ENCODE measurements at regions not wholly inside any gene's neighbourhood (a gene's known extent, or its start where the extent isn't known, plus 50 kb on each side); places are given as distances from the start of the nearest gene placed in this dataset.

DNA sequence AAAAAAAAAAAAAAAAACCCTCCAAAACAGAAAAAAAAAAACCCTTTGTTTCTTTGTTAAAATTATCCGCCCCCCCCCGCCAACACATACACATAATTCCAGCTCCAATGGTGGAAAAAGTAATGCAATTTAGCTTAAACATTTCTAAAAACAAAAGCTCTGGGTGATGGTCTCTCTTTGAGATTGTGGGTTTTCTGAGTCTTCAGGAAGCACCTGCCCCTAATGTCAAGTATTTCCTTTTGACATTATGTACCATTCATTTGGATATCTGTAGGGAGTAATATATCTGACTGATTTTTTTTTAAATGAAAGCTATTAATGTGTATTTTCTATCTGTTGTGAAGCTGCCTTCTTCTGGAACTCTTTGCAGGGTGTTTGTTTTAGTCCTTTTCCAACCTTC lies 389.7 kb downstream of the TAF11L14 start:
- BruUV-seq (replicated peaks), result no TSS peak
- ChIA-PET POLR2A (interaction anchor here (0.6 kb wide), 1 partner anchor 17 kb away, joined by 5 read pairs; no protein-coding TSS in a partner anchor), CTCF (no interaction called here)
- H3K36me3 ChIP-seq (ENCODE audit: control insufficient read depth, insufficient read depth, low read length), result no peaks in the 10 kb centered on the region
- no peak for DNase-seq
- H3K9me3 ChIP-seq, result no peaks in the 10 kb centered on the region
- H3K27me3 ChIP-seq (replicated peaks; ENCODE audit: control insufficient read depth, insufficient read depth, low read length), result no peaks in the 10 kb centered on the region
- Mint-ChIP-seq H3K4me3 (ENCODE audit: unreplicated experiment) (no peak overlapping the region), H3K27ac (ENCODE audit: unreplicated experiment) (no peak overlapping the region), H3K36me3 (ENCODE audit: insufficient read depth, unreplicated experiment) (no peaks in the 10 kb centered on the region), H3K4me1 (ENCODE audit: low read depth, unreplicated experiment) (no peaks in the 10 kb centered on the region), H3K27me3 (ENCODE audit: insufficient read depth, unreplicated experiment) (no peaks in the 10 kb centered on the region), H3K9me3 (ENCODE audit: unreplicated experiment) (no peaks in the 10 kb centered on the region)
- intact Hi-C loops (cut with micrococcal nuclease; ENCODE audit: unreplicated experiment), result no loop called here
- H3K4me3 ChIP-seq (ENCODE audit: low read depth, low read length), result no peak overlapping the region
- no peak for TF ChIP-seq CTCF (IDR thresholded peaks at IDR 0.05; ENCODE audit: insufficient read depth in 1 of 2, low read depth in 1 of 2, low read length in 1 of 2, severe bottlenecking in 1 of 2, unreplicated experiment in 1 of 2)
- no peaks in the 10 kb centered on the region for H3K4me1 ChIP-seq

DNA sequence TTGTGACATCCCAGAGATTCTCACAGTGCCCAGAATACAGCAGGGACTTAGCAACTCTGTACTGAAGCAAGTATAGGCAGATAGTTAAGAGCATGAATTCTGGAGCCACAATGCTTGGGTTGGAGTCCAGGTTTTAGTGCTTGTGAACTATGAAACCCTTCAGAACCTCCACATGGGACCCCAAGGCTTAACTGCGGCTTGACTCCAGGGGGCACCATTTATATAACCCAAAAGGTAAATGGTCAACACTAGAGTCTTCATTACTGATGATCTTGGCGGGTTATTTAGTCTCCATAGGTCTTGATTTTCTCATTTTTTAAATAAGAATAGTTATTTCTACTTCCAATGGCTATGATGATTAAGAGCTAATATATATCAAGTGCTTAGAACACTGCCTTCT lies 390.3 kb downstream of the TAF11L14 start:
- Histone ChIP-seq H3K27me3 (replicated peaks; ENCODE audit: control insufficient read depth, insufficient read depth, low read length) (no peaks in the 10 kb centered on the region), H3K9me3 (no peaks in the 10 kb centered on the region), H3K4me1 (no peaks in the 10 kb centered on the region), H3K36me3 (ENCODE audit: control insufficient read depth, insufficient read depth, low read length) (no peaks in the 10 kb centered on the region), H3K4me3 (ENCODE audit: low read depth, low read length) (no peak overlapping the region)
- intact Hi-C loops (cut with micrococcal nuclease; ENCODE audit: unreplicated experiment), result no loop called here
- Mint-ChIP-seq H3K36me3 (ENCODE audit: insufficient read depth, unreplicated experiment) (no peaks in the 10 kb centered on the region), H3K4me1 (ENCODE audit: low read depth, unreplicated experiment) (no peaks in the 10 kb centered on the region), H3K27me3 (ENCODE audit: insufficient read depth, unreplicated experiment) (no peaks in the 10 kb centered on the region), H3K9me3 (ENCODE audit: unreplicated experiment) (no peaks in the 10 kb centered on the region), H3K27ac (ENCODE audit: unreplicated experiment) (no peak overlapping the region), H3K4me3 (ENCODE audit: unreplicated experiment) (no peak overlapping the region)
- POLR2A ChIA-PET, result no interaction called here
- TF ChIP-seq CTCF (IDR thresholded peaks at IDR 0.05; ENCODE audit: insufficient read depth in 1 of 2, low read depth in 1 of 2, low read length in 1 of 2, severe bottlenecking in 1 of 2, unreplicated experiment in 1 of 2), result no peak
- no peak for DNase-seq
- BruUV-seq (replicated peaks), result no TSS peak
- CTCF ChIA-PET, result no interaction called here

GRCh38 chr5:18027241-18027867 lies 393.1 kb downstream of the TAF11L14 start:
- no peaks in the 10 kb centered on the region for H3K9me3 ChIP-seq
- ChIA-PET CTCF (no interaction called here), POLR2A (no interaction called here)
- Mint-ChIP-seq H3K27ac (ENCODE audit: unreplicated experiment) (no peak overlapping the region), H3K4me1 (ENCODE audit: low read depth, unreplicated experiment) (no peaks in the 10 kb centered on the region), H3K9me3 (ENCODE audit: unreplicated experiment) (no peaks in the 10 kb centered on the region), H3K36me3 (ENCODE audit: insufficient read depth, unreplicated experiment) (no peaks in the 10 kb centered on the region), H3K27me3 (ENCODE audit: insufficient read depth, unreplicated experiment) (no peaks in the 10 kb centered on the region), H3K4me3 (ENCODE audit: unreplicated experiment) (no peak overlapping the region)
- H3K4me1 ChIP-seq, result no peaks in the 10 kb centered on the region
- H3K27me3 ChIP-seq (replicated peaks; ENCODE audit: control insufficient read depth, insufficient read depth, low read length), result no peaks in the 10 kb centered on the region
- no peak for TF ChIP-seq CTCF (IDR thresholded peaks at IDR 0.05; ENCODE audit: insufficient read depth in 1 of 2, low read depth in 1 of 2, low read length in 1 of 2, severe bottlenecking in 1 of 2, unreplicated experiment in 1 of 2)
- no TSS peak for BruUV-seq (replicated peaks)
- no peaks in the 10 kb centered on the region for H3K36me3 ChIP-seq (ENCODE audit: control insufficient read depth, insufficient read depth, low read length)
- no peak for DNase-seq
- intact Hi-C loops (cut with micrococcal nuclease; ENCODE audit: unreplicated experiment), result no loop called here
- no peak overlapping the region for H3K4me3 ChIP-seq (ENCODE audit: low read depth, low read length)
